ENCODE measurements at regions not wholly inside any gene's neighbourhood (a gene's known extent, or its start where the extent isn't known, plus 50 kb on each side); places are given as distances from the start of the nearest gene placed in this dataset.

- DNase-seq = no peak
Measured at GRCh38 chr1:57986432-57986831, 560.1 kb downstream of the OMA1 start.

GRCh38 chr1:57984277-57984676, 560.4 kb upstream of the DAB1 start:
- DNase-seq = no peak

GRCh38 chr1:57983441-57983840, 559.6 kb upstream of the DAB1 start:
- DNase-seq = no peak

GRCh38 chr1:57982852-57983251, 559.0 kb upstream of the DAB1 start:
- DNase-seq = no peak

- no peak for DNase-seq
Measured at GRCh38 chr1:57976216-57976615, 552.4 kb upstream of the DAB1 start.

GRCh38 chr1:57968321-57968720, 544.5 kb upstream of the DAB1 start:
- no peak for DNase-seq

- no peak for DNase-seq
Measured at GRCh38 chr1:57966751-57967406, 543.0 kb upstream of the DAB1 start.

GRCh38 chr1:57966340-57966739, 542.5 kb upstream of the DAB1 start:
- DNase-seq = no peak

- peak in 1 of 2 experiments; percentile 64 for DNase-seq
Measured at GRCh38 chr1:57963581-57963980, 539.7 kb upstream of the DAB1 start.

GRCh38 chr1:57959531-57960241, 535.8 kb upstream of the DAB1 start:
- DNase-seq = no peak

GRCh38 chr1:57957576-57957975, 533.7 kb upstream of the DAB1 start:
- no peak for DNase-seq

GRCh38 chr1:57951390-57951789, 527.5 kb upstream of the DAB1 start:
- DNase-seq = no peak

- DNase-seq = no peak
Measured at GRCh38 chr1:57949168-57949567, 525.3 kb upstream of the DAB1 start.

GRCh38 chr1:57947471-57947870, 523.6 kb upstream of the DAB1 start:
- no peak for DNase-seq

- DNase-seq = no peak
Measured at GRCh38 chr1:57945045-57945444, 521.2 kb upstream of the DAB1 start.

- DNase-seq = no peak
Measured at GRCh38 chr1:57943365-57943764, 519.5 kb upstream of the DAB1 start.

GRCh38 chr1:57934745-57935144, 510.9 kb upstream of the DAB1 start:
- no peak for DNase-seq

GRCh38 chr1:57927003-57927402, 503.1 kb upstream of the DAB1 start:
- DNase-seq = no peak

- no peak for DNase-seq
Measured at GRCh38 chr1:57926025-57926552, 502.2 kb upstream of the DAB1 start.

- no peak for DNase-seq
Measured at GRCh38 chr1:57925226-57925625, 501.4 kb upstream of the DAB1 start.

GRCh38 chr1:57922130-57922529, 498.3 kb upstream of the DAB1 start:
- DNase-seq = no peak

GRCh38 chr1:57916041-57916440, 492.2 kb upstream of the DAB1 start:
- DNase-seq = no peak

GRCh38 chr1:57911427-57911826, 487.6 kb upstream of the DAB1 start:
- no peak for DNase-seq

GRCh38 chr1:57910782-57911181, 486.9 kb upstream of the DAB1 start:
- DNase-seq = no peak

- no peak for DNase-seq
Measured at GRCh38 chr1:57910305-57910704, 486.4 kb upstream of the DAB1 start.
